A673 (cell line): ENCODE measurements at regions not wholly inside any gene's neighbourhood (a gene's known extent, or its start where the extent isn't known, plus 50 kb on each side); places are given as distances from the start of the nearest gene placed in this dataset.

Experiments
- BruUV-seq: library from RNA; stranded (reverse); fragments of 400-500 nt; replicated peaks from 2 replicates; lab custom pipeline; 2021; lab: Mats Ljungman, UMichigan
- CTCF ChIA-PET: fragments of 300-600 bp; sonication (Branson Sonifier 250); formaldehyde crosslinking; loops from one replicate; lab custom pipeline; 2022; ENCODE audit warnings: antibody characterized with exemption; lab: Charles Lee
- POLR2A ChIA-PET: fragments of 300-600 bp; sonication (Branson Sonifier 250); formaldehyde crosslinking; loops from one replicate; lab custom pipeline; 2022; ENCODE audit warnings: antibody characterized with exemption; ENCODE audit not compliant: low non-redundant PET; lab: Charles Lee
- DNase-seq: peaks from one replicate; pipeline ENCODE4 v3.0.0-alpha.2; 2015; ENCODE audit warnings: low spot score
- H3K27ac ChIP-seq: fragments of 200-600 bp; sonication (generic); 2 replicates; pipeline ENCODE4 v1.5.1; 2016; ENCODE audit warnings: mixed run types, low read depth, mild to moderate bottlenecking, mixed read lengths, antibody characterized with exemption, low read length; ENCODE audit not compliant: poor library complexity, severe bottlenecking
- H3K27me3 ChIP-seq: fragments of 200-600 bp; sonication (generic); replicated peaks from 2 replicates; pipeline ENCODE4 v1.6.1; 2017; ENCODE audit warnings: mixed run types, low read depth, mild to moderate bottlenecking, mixed read lengths, antibody characterized with exemption, low read length; ENCODE audit not compliant: insufficient read depth, poor library complexity
- H3K36me3 ChIP-seq: fragments of 200-600 bp; sonication (generic); 2 replicates; pipeline ENCODE4 v1.6.1; 2016; ENCODE audit warnings: mixed run types, mild to moderate bottlenecking, mixed read lengths, antibody characterized with exemption, low read length; ENCODE audit not compliant: insufficient read depth, poor library complexity, severe bottlenecking
- H3K4me1 ChIP-seq: fragments of 200-600 bp; sonication (generic); 2 replicates; pipeline ENCODE4 v1.6.1; 2017; ENCODE audit warnings: mixed run types, mild to moderate bottlenecking, mixed read lengths, antibody characterized with exemption, low read length; ENCODE audit not compliant: insufficient read depth, poor library complexity, severe bottlenecking
- H3K4me3 ChIP-seq: fragments of 200-600 bp; sonication (generic); 2 replicates; pipeline ENCODE4 v1.5.1; 2016; ENCODE audit warnings: low read depth, mixed run types, mild to moderate bottlenecking, mixed read lengths, low read length; ENCODE audit not compliant: poor library complexity, severe bottlenecking
- H3K9me3 ChIP-seq: fragments of 200-600 bp; sonication (generic); 2 replicates; pipeline ENCODE4 v1.6.1; 2016; ENCODE audit warnings: mixed run types, low read depth, mild to moderate bottlenecking, mixed read lengths, antibody characterized with exemption, low read length; ENCODE audit not compliant: poor library complexity, severe bottlenecking
- EZH2 ChIP-seq: fragments of 200-600 bp; sonication (generic); IDR thresholded peaks from 2 replicates; pipeline ENCODE4 v1.6.1; 2017; ENCODE audit warnings: borderline replicate concordance, low read depth, mild to moderate bottlenecking, mixed read lengths, antibody characterized with exemption, low read length; ENCODE audit not compliant: poor library complexity, severe bottlenecking
- intact Hi-C: fragments of 100-400 bp; cut with micrococcal nuclease; formaldehyde crosslinking; loops from one replicate; pipeline ENCODE4 v1.10.0; 2022; ENCODE audit not compliant: unreplicated experiment
- TF ChIP-seq, protein P1 (sequence below): fragments of 300-800, 200-600 bp; sonication (generic); conservative IDR thresholded peaks from 2 replicates; pipeline ENCODE4 v1.5.1; 2017; ENCODE audit warnings: low read depth, mild to moderate bottlenecking, antibody characterized with exemption, low read length, moderate library complexity, mixed read lengths

DNA sequence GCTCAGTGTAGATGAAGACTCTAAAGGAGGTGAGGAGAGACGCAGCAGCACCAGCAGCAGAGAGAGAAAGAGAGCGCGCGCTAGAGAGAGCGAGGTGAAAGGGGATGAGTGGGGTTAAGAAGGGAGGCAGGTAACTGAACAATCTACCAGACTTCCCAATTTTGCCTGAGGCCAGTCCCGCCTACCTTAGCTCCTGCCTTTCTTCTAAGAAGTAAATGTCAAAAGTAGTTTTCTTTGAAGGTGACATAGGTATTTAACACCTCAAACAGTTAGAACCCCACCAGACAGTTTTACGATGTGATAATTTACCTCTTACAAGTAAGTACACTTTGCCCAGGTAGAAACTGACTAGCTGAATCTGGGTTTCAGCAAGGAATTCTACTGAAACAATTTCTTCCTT is 132.0 kb upstream of the EEF1E1 start:
- POLR2A ChIA-PET = no interaction called here

DNA sequence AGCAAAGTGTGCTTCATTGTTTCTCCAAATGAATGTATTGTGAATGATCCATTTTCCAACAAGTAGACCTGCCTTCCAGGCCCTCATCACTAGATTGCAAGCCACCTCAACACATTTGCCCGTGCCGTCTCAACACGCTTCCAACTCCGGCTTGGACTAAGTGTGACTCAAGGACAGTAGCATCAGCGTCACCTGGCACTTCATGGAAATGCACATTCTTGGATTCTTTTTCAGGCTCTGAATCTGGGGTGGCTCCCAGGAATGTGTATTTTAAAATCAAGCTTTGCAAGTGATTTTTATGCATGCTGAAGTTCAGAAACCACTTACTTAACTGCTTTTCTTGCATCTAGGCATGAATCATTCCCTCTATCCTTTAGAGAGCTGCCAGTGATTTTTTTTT is 129.6 kb upstream of the EEF1E1 start:
- CTCF ChIA-PET = no interaction called here
- intact Hi-C loops = no loop called here

More for the DNA sequence above, 132.0 kb upstream of the EEF1E1 start:
- Histone ChIP-seq H3K27me3 (no peaks in the 10 kb centered on the region), H3K36me3 (no peaks in the 10 kb centered on the region), H3K4me3 (no peak overlapping the region), H3K9me3 (no peaks in the 10 kb centered on the region), H3K27ac (no peak overlapping the region), H3K4me1 (peaks cover under 1% of the 10 kb centered on the region)
- DNase-seq = no peak
- CTCF ChIA-PET = no interaction called here
- intact Hi-C loops = no loop called here
- no TSS peak for BruUV-seq
- TF ChIP-seq EZH2 = no peak
- TF ChIP-seq, protein P1, sequence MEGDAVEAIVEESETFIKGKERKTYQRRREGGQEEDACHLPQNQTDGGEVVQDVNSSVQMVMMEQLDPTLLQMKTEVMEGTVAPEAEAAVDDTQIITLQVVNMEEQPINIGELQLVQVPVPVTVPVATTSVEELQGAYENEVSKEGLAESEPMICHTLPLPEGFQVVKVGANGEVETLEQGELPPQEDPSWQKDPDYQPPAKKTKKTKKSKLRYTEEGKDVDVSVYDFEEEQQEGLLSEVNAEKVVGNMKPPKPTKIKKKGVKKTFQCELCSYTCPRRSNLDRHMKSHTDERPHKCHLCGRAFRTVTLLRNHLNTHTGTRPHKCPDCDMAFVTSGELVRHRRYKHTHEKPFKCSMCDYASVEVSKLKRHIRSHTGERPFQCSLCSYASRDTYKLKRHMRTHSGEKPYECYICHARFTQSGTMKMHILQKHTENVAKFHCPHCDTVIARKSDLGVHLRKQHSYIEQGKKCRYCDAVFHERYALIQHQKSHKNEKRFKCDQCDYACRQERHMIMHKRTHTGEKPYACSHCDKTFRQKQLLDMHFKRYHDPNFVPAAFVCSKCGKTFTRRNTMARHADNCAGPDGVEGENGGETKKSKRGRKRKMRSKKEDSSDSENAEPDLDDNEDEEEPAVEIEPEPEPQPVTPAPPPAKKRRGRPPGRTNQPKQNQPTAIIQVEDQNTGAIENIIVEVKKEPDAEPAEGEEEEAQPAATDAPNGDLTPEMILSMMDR = no peak

DNA sequence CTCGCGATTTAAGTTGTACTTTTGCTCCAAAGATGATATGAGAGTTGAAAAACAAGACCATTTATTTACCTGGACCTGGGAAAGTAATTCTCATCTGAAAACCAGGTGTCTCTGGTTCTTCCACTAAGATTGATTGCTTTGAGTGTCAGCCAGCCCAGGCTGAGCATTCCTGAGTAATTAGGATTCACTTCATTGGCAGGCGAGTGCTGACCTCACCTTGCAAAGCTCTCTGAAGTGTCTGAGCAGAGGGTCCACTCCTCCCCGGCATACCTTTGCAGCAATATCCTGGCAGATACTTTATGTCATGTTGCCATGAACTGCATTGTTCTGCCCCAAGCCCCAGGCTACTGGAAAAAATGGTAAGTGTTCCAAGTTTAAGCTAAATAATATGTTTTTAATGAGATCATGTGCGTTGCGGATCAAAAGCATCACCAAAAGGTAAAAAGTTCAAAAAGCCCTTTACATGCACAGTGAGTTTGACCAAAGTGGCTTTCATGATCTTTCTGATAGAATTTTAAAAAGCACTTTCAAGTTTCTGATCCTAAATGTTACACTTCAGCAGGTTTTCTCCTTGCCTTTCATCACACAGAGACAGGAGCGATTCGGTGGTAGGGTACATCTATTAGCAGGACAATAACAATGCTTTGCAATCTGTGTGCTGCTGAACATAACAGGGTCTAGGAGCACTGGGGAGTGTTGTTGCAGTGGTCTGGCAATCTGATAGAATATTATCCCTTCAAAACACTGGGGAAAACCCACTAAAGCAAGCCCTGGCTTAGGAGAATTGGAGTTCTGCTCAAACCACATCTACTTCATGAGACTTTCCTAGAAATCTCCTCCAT is 127.8 kb upstream of the EEF1E1 start:
- H3K4me1 ChIP-seq = no peaks in the 10 kb centered on the region
- H3K27ac ChIP-seq = no peak overlapping the region
- ChIA-PET POLR2A (no interaction called here), CTCF (no interaction called here)
- no TSS peak for BruUV-seq
- no peaks in the 10 kb centered on the region for H3K27me3 ChIP-seq
- H3K4me3 ChIP-seq = no peak overlapping the region
- intact Hi-C loops = no loop called here
- no peaks in the 10 kb centered on the region for H3K36me3 ChIP-seq
- no peaks in the 10 kb centered on the region for H3K9me3 ChIP-seq
- no peak for DNase-seq
- TF ChIP-seq EZH2 = no peak
- TF ChIP-seq, protein P1 = no peak

More for the DNA sequence above, 129.6 kb upstream of the EEF1E1 start:
- H3K36me3 ChIP-seq = no peaks in the 10 kb centered on the region
- no peaks in the 10 kb centered on the region for H3K4me1 ChIP-seq
- no peaks in the 10 kb centered on the region for H3K9me3 ChIP-seq
- H3K27me3 ChIP-seq = no peaks in the 10 kb centered on the region
- no peak overlapping the region for H3K27ac ChIP-seq
- TF ChIP-seq EZH2 = no peak
- TF ChIP-seq, protein P1 = no peak
- POLR2A ChIA-PET = no interaction called here
- no peak overlapping the region for H3K4me3 ChIP-seq
- no TSS peak for BruUV-seq
- no peak for DNase-seq
